ENCODE measurements at regions not wholly inside any gene's neighbourhood (a gene's known extent, or its start where the extent isn't known, plus 50 kb on each side); places are given as distances from the start of the nearest gene placed in this dataset.

GRCh38 chr10:78539247-78539766, 505.6 kb downstream of the RPS24 start:
- no peak for TF ChIP-seq POLR2AphosphoS5 (IDR thresholded peaks at IDR 0.05; ENCODE audit: borderline replicate concordance, low read depth, low read length)
- TF ChIP-seq EZH2 (IDR thresholded peaks at IDR 0.05), result no peak
- no peak for TF ChIP-seq FOXP2 (optimal IDR thresholded peaks at IDR 0.05; ENCODE audit: control extremely low read depth, extremely low read length, insufficient read depth)

Data from SK-N-MC (cell line).